Liver (tissue), 8 donors: ENCODE measurements at regions not wholly inside any gene's neighbourhood (a gene's known extent, or its start where the extent isn't known, plus 50 kb on each side); places are given as distances from the start of the nearest gene placed in this dataset.

Experiments
- DNase-seq: peaks from one replicate; pipeline ENCODE4 v3.0.0-alpha.2; 2017; ENCODE audit warnings: low spot score
- H3K27ac ChIP-seq, 2 donors: one replicate each; pipeline ENCODE4 v1.7.0; 2013; ENCODE audit warnings: inconsistent platforms in 2 of 2, low read length in 2 of 2, control low read depth in 1 of 2, low read depth in 1 of 2, mild to moderate bottlenecking in 1 of 2
- H3K27me3 ChIP-seq, 4 donors: one replicate each; pipeline versions ENCODE4 v1.6.1 to v1.7.0; 2013; ENCODE audit warnings: low read length in 3 of 4, inconsistent platforms in 1 of 4, mild to moderate bottlenecking in 1 of 4, moderate library complexity in 1 of 4; ENCODE audit not compliant: control insufficient read depth in 4 of 4, insufficient read depth in 4 of 4
- H3K36me3 ChIP-seq, 4 donors: one replicate each; pipeline versions ENCODE4 v1.6.1 to v1.7.0; 2013; ENCODE audit warnings: low read length in 3 of 4, mild to moderate bottlenecking in 3 of 4, low read depth in 1 of 4, moderate library complexity in 1 of 4; ENCODE audit not compliant: control insufficient read depth in 4 of 4, insufficient read depth in 3 of 4
- H3K4me1 ChIP-seq, 4 donors: one replicate each; pipeline versions ENCODE4 v1.6.1 to v1.7.0; 2013; ENCODE audit warnings: low read length in 3 of 4, mild to moderate bottlenecking in 3 of 4, moderate library complexity in 1 of 4; ENCODE audit not compliant: control insufficient read depth in 4 of 4, insufficient read depth in 4 of 4
- H3K4me3 ChIP-seq, 3 donors: one replicate each; pipeline versions ENCODE4 v1.6.1 to v1.7.0; 2013; ENCODE audit warnings: low read length in 3 of 3, control low read depth in 1 of 3, low read depth in 1 of 3, mild to moderate bottlenecking in 1 of 3
- H3K9ac ChIP-seq, 2 donors: one replicate each; pipeline ENCODE4 v1.7.0; 2013; ENCODE audit warnings: low read length in 2 of 2, mild to moderate bottlenecking in 2 of 2, moderate library complexity in 2 of 2, control low read depth in 1 of 2, low read depth in 1 of 2
- H3K9me3 ChIP-seq, 4 donors: one replicate each; pipeline versions ENCODE4 v1.6.1 to v1.7.0; 2013; ENCODE audit warnings: low read length in 3 of 4; ENCODE audit not compliant: control insufficient read depth in 4 of 4
- EGR1 ChIP-seq, 2 donors: IDR thresholded peaks; 2 replicates each; pipeline ENCODE4 v1.6.1; 2016 to 2018; ENCODE audit warnings: antibody characterized with exemption in 2 of 2, low read depth in 2 of 2
- FOXA1 ChIP-seq: IDR thresholded peaks from 2 replicates; pipeline ENCODE4 v1.6.1; 2016; ENCODE audit warnings: antibody characterized with exemption
- FOXA2 ChIP-seq: IDR thresholded peaks from 2 replicates; pipeline ENCODE4 v1.6.1; 2016; ENCODE audit warnings: antibody characterized with exemption
- HNF4A ChIP-seq, 2 donors: conservative IDR thresholded peaks; 2 replicates each; pipeline ENCODE4 v1.6.1; 2016; ENCODE audit warnings: antibody characterized with exemption in 2 of 2, mild to moderate bottlenecking in 2 of 2
- HNF4G ChIP-seq: IDR thresholded peaks from 2 replicates; pipeline ENCODE4 v1.6.1; 2016; ENCODE audit warnings: antibody characterized with exemption
- JUND ChIP-seq, 2 donors: IDR thresholded peaks; 2 replicates each; pipeline ENCODE4 v1.6.1; 2016; ENCODE audit warnings: antibody characterized with exemption in 2 of 2
- RXRA ChIP-seq, 2 donors: IDR thresholded peaks; 2 replicates each; pipeline ENCODE4 v1.6.1; 2017 to 2018; ENCODE audit warnings: antibody characterized with exemption in 2 of 2, mild to moderate bottlenecking in 1 of 2
- TAF1 ChIP-seq: conservative IDR thresholded peaks from 2 replicates; pipeline ENCODE4 v1.6.1; 2016; ENCODE audit warnings: antibody characterized with exemption, mild to moderate bottlenecking
- YY1 ChIP-seq: IDR thresholded peaks from 2 replicates; pipeline ENCODE4 v1.6.1; 2016; ENCODE audit warnings: antibody characterized with exemption, mild to moderate bottlenecking
- WGBS: extraction: QIAGEN DNeasy Blood & Tissue Kit; methylation state at CpG from one replicate; pipeline ENCODE4 v1.1.7; 2013; 5-methylcytosine and 5-hydroxymethylcytosine counted together
- TF ChIP-seq, protein P1 (sequence below): IDR thresholded peaks from 2 replicates; pipeline ENCODE4 v1.6.1; 2016; ENCODE audit warnings: antibody characterized with exemption
- TF ChIP-seq, protein P2 (sequence below): IDR thresholded peaks from 2 replicates; pipeline ENCODE4 v1.6.1; 2016; ENCODE audit warnings: antibody characterized with exemption, mild to moderate bottlenecking
- TF ChIP-seq, protein P3 (sequence below): fragments of 150-350 bp; IDR thresholded peaks from 2 replicates; pipeline ENCODE4 v1.5.1; 2017; ENCODE audit warnings: improper control_type of control experiment, low read depth, low read length; ENCODE audit not compliant: missing input control
- donor health status: healthy.
- donor health status: healthy.
- donor health status: healthy.
- donor health status: healthy.
- donor health status: healthy.

DNA sequence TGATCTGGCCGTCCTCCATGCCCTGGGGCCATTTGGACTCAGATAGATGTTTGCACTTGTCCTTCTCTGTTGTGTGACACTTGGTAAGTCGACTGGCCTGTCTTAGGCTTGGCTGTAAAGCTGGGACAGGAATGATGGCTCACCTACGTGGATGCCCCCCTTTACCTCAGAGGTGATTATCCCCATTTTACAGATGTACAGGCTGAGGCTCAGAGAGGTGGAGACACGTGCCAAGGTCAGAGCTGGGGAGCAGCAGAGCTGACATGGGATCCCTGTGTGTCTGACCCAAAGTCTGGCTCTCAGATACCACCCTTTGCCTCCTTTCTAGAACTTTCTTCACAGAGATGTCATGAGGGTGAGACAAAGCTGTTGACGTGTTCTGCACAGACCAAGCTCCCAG lies 71.3 kb upstream of the CIBAR2 start (continued):
- no peak for TF ChIP-seq JUND (IDR thresholded peaks at IDR 0.05)
- TF ChIP-seq, protein P1, sequence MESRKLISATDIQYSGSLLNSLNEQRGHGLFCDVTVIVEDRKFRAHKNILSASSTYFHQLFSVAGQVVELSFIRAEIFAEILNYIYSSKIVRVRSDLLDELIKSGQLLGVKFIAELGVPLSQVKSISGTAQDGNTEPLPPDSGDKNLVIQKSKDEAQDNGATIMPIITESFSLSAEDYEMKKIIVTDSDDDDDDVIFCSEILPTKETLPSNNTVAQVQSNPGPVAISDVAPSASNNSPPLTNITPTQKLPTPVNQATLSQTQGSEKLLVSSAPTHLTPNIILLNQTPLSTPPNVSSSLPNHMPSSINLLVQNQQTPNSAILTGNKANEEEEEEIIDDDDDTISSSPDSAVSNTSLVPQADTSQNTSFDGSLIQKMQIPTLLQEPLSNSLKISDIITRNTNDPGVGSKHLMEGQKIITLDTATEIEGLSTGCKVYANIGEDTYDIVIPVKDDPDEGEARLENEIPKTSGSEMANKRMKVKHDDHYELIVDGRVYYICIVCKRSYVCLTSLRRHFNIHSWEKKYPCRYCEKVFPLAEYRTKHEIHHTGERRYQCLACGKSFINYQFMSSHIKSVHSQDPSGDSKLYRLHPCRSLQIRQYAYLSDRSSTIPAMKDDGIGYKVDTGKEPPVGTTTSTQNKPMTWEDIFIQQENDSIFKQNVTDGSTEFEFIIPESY: no peak
- no peak for TF ChIP-seq EGR1 (IDR thresholded peaks at IDR 0.05; ENCODE audit: low read depth in 2 of 2)
- TF ChIP-seq FOXA2: no peak
- TF ChIP-seq RXRA (IDR thresholded peaks at IDR 0.05): no peak
- no peak for TF ChIP-seq FOXA1
- TF ChIP-seq HNF4A (conservative IDR thresholded peaks at IDR 0.05): no peak
- no peak for TF ChIP-seq YY1
- no peak for TF ChIP-seq HNF4G

DNA sequence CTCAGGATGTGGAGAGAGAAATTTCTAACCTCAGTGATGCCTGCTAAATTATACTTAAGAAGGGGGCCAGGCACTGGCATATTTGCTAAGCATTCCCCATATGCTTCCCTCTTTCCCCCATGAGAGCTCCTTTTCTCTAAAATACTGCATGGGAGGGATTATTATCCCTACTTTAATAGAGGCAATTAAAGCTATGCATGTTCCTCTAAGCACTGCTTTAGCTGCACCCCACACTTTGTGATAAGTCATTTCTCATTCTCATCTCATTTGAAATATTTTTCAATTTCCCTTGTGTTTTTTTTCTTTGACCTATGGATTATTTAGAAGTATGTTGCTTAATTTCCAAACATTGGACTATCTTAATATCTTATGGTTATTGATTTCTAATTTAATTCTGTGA lies 72.1 kb upstream of the CIBAR2 start:
- TF ChIP-seq, protein P2, sequence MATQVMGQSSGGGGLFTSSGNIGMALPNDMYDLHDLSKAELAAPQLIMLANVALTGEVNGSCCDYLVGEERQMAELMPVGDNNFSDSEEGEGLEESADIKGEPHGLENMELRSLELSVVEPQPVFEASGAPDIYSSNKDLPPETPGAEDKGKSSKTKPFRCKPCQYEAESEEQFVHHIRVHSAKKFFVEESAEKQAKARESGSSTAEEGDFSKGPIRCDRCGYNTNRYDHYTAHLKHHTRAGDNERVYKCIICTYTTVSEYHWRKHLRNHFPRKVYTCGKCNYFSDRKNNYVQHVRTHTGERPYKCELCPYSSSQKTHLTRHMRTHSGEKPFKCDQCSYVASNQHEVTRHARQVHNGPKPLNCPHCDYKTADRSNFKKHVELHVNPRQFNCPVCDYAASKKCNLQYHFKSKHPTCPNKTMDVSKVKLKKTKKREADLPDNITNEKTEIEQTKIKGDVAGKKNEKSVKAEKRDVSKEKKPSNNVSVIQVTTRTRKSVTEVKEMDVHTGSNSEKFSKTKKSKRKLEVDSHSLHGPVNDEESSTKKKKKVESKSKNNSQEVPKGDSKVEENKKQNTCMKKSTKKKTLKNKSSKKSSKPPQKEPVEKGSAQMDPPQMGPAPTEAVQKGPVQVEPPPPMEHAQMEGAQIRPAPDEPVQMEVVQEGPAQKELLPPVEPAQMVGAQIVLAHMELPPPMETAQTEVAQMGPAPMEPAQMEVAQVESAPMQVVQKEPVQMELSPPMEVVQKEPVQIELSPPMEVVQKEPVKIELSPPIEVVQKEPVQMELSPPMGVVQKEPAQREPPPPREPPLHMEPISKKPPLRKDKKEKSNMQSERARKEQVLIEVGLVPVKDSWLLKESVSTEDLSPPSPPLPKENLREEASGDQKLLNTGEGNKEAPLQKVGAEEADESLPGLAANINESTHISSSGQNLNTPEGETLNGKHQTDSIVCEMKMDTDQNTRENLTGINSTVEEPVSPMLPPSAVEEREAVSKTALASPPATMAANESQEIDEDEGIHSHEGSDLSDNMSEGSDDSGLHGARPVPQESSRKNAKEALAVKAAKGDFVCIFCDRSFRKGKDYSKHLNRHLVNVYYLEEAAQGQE: no peak
- TF ChIP-seq JUND (IDR thresholded peaks at IDR 0.05): no peak
- H3K9ac ChIP-seq: no peak overlapping the region
- DNase-seq: no peak
- peaks cover 0 to 4% (median 2%) of the 10 kb centered on the region in 4 donors for H3K9me3 ChIP-seq
- H3K27ac ChIP-seq: no peak overlapping the region
- no peak overlapping the region for H3K4me3 ChIP-seq
- peaks cover 11 to 23% (median 17%) of the 10 kb centered on the region in 4 donors for H3K4me1 ChIP-seq
- H3K27me3 ChIP-seq: no peaks in the 10 kb centered on the region
- peaks cover 0 to 3% (median 0%) of the 10 kb centered on the region in 4 donors for H3K36me3 ChIP-seq

DNA sequence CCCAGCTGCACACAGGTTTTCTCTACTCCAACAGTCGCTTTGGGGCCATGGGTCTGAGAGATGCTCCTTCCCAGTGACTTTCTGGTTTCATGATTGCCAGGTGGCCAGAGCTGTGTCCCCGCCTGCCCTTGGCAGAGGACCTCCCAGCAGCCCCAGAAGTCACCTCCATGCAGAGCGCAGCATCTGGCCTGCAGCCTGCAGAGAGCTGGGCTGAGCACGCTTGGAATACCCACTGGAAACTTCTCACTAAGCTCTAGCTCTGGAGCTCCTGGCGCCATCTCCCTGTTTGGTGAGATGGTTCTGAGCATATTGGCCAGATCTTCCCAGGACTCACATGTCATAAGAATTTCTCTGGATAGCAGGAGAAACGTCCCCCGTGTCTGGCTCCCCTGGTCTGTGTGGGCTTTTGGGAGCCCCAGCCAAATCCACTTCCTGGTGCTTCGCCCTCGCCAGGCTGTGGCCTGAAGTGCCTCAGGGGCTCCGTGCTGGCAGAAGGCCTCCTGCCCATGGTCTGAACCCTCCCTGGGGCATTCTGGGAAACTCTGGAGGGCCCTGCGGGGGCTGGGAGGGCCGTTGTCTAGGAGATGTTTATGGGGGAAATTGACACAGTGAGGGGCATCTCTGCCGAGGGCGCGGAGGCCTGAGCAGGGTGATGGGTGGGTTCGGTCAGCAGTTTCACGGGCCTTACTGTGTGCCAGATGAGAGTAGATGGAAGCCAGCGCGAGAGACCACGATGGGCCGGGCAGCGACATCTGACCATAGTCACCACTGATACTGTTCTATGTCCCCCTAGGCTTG lies 73.2 kb upstream of the CIBAR2 start:
- Histone ChIP-seq H3K27ac (no peak overlapping the region), H3K9me3 (peaks cover 0 to 4% (median 2%) of the 10 kb centered on the region in 4 donors), H3K9ac (no peak overlapping the region), H3K4me1 (peaks cover 11 to 25% (median 19%) of the 10 kb centered on the region in 4 donors), H3K27me3 (no peaks in the 10 kb centered on the region), H3K36me3 (peaks cover 0 to 3% (median 0%) of the 10 kb centered on the region in 4 donors), H3K4me3 (no peak overlapping the region)
- TF ChIP-seq TAF1: no peak
- no peak for TF ChIP-seq HNF4G
- TF ChIP-seq, protein P3, sequence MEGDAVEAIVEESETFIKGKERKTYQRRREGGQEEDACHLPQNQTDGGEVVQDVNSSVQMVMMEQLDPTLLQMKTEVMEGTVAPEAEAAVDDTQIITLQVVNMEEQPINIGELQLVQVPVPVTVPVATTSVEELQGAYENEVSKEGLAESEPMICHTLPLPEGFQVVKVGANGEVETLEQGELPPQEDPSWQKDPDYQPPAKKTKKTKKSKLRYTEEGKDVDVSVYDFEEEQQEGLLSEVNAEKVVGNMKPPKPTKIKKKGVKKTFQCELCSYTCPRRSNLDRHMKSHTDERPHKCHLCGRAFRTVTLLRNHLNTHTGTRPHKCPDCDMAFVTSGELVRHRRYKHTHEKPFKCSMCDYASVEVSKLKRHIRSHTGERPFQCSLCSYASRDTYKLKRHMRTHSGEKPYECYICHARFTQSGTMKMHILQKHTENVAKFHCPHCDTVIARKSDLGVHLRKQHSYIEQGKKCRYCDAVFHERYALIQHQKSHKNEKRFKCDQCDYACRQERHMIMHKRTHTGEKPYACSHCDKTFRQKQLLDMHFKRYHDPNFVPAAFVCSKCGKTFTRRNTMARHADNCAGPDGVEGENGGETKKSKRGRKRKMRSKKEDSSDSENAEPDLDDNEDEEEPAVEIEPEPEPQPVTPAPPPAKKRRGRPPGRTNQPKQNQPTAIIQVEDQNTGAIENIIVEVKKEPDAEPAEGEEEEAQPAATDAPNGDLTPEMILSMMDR: no peak
- DNase-seq: no peak
- WGBS: 92% methylated on average over 22 of the region's 22 CpGs
